BE2C (cell line): ENCODE measurements at regions not wholly inside any gene's neighbourhood (a gene's known extent, or its start where the extent isn't known, plus 50 kb on each side); places are given as distances from the start of the nearest gene placed in this dataset.

Source experiments
- DNase-seq: peaks from one replicate; pipeline ENCODE4 v3.0.0-alpha.2; 2020
- H3K27me3 ChIP-seq: fragments of 250-450 bp; sonication (Bioruptor Pico); 2 replicates; pipeline ENCODE4 v1.5.1; 2020; ENCODE audit warnings: mild to moderate bottlenecking
- H3K36me3 ChIP-seq: fragments of 250-450 bp; sonication (Bioruptor Pico); 2 replicates; pipeline ENCODE4 v1.5.1; 2020; ENCODE audit warnings: mild to moderate bottlenecking
- H3K4me1 ChIP-seq: fragments of 250-450 bp; sonication (Bioruptor Pico); 2 replicates; pipeline ENCODE4 v1.5.1; 2020
- H3K4me3 ChIP-seq: 2 replicates; pipeline ENCODE4 v1.5.1; 2011; ENCODE audit warnings: low read depth, low read length
- H3K9me3 ChIP-seq: fragments of 250-450 bp; sonication (Bioruptor Pico); 2 replicates; pipeline ENCODE4 v1.5.1; 2020
- TF ChIP-seq, protein P1 (sequence below): IDR thresholded peaks from 2 replicates; pipeline ENCODE4 v1.5.1; 2012; ENCODE audit warnings: mild to moderate bottlenecking, low read depth, low read length

DNA sequence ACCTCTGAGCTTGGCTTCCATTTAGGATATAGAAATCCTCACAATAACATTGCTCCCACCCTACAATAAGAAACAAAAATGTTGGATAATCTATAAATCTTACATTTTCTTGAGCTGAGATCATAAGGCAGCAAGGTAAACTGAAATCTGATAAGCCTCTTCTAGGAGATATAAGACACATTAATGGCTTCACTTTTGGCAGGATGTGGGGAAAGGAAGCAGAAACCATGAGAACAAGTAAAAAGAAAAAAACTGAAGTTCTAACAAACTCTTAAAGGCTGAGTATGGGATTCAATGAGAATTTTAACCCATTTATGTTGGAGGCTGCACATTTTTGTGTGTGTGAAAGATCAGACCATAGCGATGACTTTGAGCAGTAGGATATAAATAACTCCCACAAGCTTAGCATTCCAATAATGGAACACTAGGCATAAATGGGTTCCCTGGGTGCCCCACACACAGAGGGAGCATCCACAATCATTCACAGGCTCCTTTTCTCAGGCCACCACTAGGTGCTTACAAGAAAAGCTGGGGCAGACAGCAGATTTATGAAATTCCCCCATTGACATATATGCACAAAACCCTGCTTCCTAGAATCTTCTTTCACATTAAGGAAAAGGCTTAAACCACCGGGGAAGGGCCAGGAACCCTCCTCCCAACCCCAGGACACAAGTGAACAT lies 564.9 kb upstream of the MGMT start:
- Histone ChIP-seq H3K4me1 (no peaks in the 10 kb centered on the region), H3K36me3 (no peaks in the 10 kb centered on the region), H3K27me3 (0 out of 2 replicates have a peak, but pooled peaks cover 2% of the 10 kb centered on the region), H3K9me3 (no peaks in the 10 kb centered on the region), H3K4me3 (no peak overlapping the region)
- TF ChIP-seq, protein P1, sequence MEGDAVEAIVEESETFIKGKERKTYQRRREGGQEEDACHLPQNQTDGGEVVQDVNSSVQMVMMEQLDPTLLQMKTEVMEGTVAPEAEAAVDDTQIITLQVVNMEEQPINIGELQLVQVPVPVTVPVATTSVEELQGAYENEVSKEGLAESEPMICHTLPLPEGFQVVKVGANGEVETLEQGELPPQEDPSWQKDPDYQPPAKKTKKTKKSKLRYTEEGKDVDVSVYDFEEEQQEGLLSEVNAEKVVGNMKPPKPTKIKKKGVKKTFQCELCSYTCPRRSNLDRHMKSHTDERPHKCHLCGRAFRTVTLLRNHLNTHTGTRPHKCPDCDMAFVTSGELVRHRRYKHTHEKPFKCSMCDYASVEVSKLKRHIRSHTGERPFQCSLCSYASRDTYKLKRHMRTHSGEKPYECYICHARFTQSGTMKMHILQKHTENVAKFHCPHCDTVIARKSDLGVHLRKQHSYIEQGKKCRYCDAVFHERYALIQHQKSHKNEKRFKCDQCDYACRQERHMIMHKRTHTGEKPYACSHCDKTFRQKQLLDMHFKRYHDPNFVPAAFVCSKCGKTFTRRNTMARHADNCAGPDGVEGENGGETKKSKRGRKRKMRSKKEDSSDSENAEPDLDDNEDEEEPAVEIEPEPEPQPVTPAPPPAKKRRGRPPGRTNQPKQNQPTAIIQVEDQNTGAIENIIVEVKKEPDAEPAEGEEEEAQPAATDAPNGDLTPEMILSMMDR: no peak
- DNase-seq: no peak

DNA sequence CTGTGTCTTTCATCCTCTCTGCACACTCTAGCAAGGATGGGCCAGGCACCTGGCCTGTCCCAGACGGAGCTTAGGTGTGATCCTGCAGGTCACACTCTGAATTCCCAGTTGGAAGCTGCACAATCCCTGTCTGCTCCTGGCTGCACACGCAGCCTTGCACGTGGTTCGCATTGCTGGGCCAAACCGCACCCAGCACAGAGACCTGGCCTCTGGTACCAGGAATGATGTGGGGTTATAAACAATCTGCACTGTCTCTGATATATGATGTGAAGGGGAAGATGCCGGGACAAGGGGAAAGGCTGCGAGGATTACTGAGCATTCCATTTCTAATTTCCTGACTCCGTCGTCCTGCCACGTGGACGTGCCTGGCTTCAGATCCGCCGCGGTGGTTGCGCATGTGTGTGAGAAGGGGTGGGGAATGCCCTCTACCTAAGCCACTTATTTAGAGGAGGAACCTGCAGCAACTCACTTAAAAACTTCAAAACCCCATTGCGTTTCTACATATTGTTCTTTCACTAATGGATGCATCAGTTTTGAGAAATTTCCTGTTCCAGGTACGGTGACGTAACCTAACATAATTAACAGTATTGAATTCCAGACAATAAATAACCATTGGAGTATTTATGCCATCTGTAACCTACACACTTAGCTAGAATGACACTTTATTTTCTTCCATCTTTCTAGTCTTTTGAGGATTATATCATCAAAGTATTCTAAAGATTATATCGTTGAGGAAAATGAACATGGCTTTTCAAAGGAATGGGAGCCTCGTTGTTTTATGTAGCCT lies 559.7 kb upstream of the MGMT start:
- no peaks in the 10 kb centered on the region for H3K4me1 ChIP-seq

DNA sequence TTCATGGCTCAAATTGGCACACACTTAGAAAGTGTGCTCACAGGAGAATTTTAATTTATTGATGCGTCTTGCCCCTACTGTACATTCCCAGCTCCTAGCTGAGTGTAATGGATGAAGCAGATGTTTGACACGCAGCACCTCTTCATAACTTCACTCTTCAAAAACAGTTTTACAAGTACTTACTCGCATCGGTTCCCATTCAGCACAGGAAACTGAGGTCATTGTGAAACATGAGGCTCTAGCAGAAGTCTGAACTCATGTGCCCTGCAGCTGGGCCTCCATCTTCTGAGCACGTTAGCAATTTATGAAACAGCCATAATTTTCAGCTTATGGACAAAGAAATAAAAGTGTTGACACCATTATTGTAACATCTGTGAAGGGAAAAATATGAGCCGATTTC lies 558.9 kb upstream of the MGMT start:
- Histone ChIP-seq H3K36me3 (no peaks in the 10 kb centered on the region), H3K9me3 (no peaks in the 10 kb centered on the region), H3K27me3 (no peaks in the 10 kb centered on the region), H3K4me3 (no peak overlapping the region), H3K4me1 (no peaks in the 10 kb centered on the region)
- no peak for DNase-seq
- TF ChIP-seq, protein P1: no peak

More for the DNA sequence above, 559.7 kb upstream of the MGMT start:
- no peak for DNase-seq
- TF ChIP-seq, protein P1: no peak
- H3K9me3 ChIP-seq: no peaks in the 10 kb centered on the region
- no peaks in the 10 kb centered on the region for H3K27me3 ChIP-seq
- H3K36me3 ChIP-seq: no peaks in the 10 kb centered on the region
- H3K4me3 ChIP-seq: no peak overlapping the region

DNA sequence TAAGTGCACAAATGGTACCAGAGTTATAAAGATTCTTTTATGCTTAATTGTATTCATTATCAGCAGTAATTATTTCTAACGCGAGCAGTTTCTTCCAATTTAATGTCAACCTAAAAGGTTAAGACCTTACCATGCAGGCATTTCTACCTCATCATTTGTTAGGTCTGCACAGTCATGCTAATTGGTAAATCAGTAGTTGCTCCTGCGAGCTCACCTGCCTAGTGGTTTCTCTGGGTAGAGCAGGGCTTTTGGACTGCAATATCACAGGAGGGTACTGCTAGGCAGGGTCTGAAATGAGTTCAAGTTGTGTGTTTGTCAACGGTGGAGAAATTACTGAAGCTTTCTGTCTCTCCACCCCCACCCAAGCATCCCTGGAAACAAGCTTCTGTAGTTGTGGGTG lies 558.5 kb upstream of the MGMT start:
- TF ChIP-seq, protein P1: no peak
- DNase-seq: no peak
- H3K4me1 ChIP-seq: no peaks in the 10 kb centered on the region

DNA sequence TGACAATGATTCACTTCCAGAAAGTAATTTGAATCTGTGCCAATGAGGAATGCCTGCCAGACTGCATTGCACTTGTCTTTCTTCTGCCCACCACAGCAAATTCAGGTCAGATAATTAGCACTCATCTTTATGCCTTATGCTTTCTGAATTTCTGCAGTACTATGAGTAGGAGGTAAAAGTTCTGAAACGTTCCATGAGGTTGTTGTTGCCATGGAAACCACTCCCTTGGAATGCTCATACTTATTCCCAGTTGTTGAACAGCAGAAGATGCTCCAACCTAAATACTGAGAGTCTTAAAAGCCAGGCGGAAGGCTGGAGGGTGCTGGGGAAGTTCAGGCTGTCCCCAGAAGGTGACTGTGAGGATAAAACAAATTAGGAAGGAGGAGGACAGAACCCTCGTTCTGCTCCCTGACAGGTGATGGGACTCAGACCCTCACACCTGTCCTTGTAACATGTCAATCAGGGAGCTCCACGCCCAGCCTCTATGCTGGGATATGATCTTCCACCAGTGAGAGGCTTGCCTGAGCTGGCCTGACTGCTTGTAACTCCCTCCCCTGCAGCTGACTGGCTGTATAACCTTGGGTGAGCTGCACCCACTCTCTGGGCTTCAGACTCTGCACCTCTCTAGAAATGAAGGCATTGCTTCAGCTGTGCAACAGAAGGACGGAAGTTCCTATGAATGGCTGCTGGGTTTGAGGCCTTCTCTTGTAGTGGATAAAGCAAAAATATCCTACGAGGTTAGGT lies 554.3 kb upstream of the MGMT start:
- H3K9me3 ChIP-seq: no peaks in the 10 kb centered on the region
- no peak for DNase-seq
- H3K4me1 ChIP-seq: no peaks in the 10 kb centered on the region
- TF ChIP-seq, protein P1: no peak
- H3K36me3 ChIP-seq: no peaks in the 10 kb centered on the region
- no peaks in the 10 kb centered on the region for H3K27me3 ChIP-seq
- no peak overlapping the region for H3K4me3 ChIP-seq

More for the DNA sequence above, 558.5 kb upstream of the MGMT start:
- no peaks in the 10 kb centered on the region for H3K36me3 ChIP-seq
- no peaks in the 10 kb centered on the region for H3K9me3 ChIP-seq
- H3K4me3 ChIP-seq: no peak overlapping the region
- H3K27me3 ChIP-seq: no peaks in the 10 kb centered on the region
